ENCODE measurements at regions not wholly inside any gene's neighbourhood (a gene's known extent, or its start where the extent isn't known, plus 50 kb on each side); places are given as distances from the start of the nearest gene placed in this dataset.

- no peak for TF ChIP-seq CTCF (tag by site-specific recombination; IDR thresholded peaks at IDR 0.05)
- no peak for TF ChIP-seq ZNF747 (tag by site-specific recombination; IDR thresholded peaks at IDR 0.05)
- TF ChIP-seq YY1 (tag by site-specific recombination; IDR thresholded peaks at IDR 0.05) = no peak
- no peak for TF ChIP-seq ZNF645 (tag by site-specific recombination; IDR thresholded peaks at IDR 0.05)
- no peak for TF ChIP-seq ZNF530 (tag by site-specific recombination; IDR thresholded peaks at IDR 0.05; ENCODE audit: low read depth)
- no peak for TF ChIP-seq ZNF274 (IDR thresholded peaks at IDR 0.05; ENCODE audit: low read length)
- TF ChIP-seq ZNF274 (tag by site-specific recombination; IDR thresholded peaks at IDR 0.05; ENCODE audit: borderline replicate concordance) = no peak
Observed at GRCh38 chr14:44053422-44053821, 453.7 kb downstream of the FSCB start.

Data from HEK293 (cell line).